Mucosa of rectum (tissue), 2 donors: ENCODE measurements at regions not wholly inside any gene's neighbourhood (a gene's known extent, or its start where the extent isn't known, plus 50 kb on each side); places are given as distances from the start of the nearest gene placed in this dataset.

Source experiments
- H3K27ac ChIP-seq, 2 donors: one replicate each; pipeline ENCODE4 v1.7.0; 2013; ENCODE audit warnings: inconsistent platforms in 2 of 2, low read depth in 2 of 2, low read length in 2 of 2
- H3K27me3 ChIP-seq, 2 donors: one replicate each; pipeline ENCODE4 v1.7.0; 2013; ENCODE audit warnings: low read length in 2 of 2; ENCODE audit not compliant: control insufficient read depth in 2 of 2, insufficient read depth in 2 of 2
- H3K36me3 ChIP-seq, 2 donors: one replicate each; pipeline ENCODE4 v1.7.0; 2013; ENCODE audit warnings: low read length in 2 of 2; ENCODE audit not compliant: control insufficient read depth in 2 of 2, insufficient read depth in 2 of 2
- H3K4me1 ChIP-seq, 2 donors: one replicate each; pipeline ENCODE4 v1.7.0; 2013; ENCODE audit warnings: low read length in 2 of 2, mild to moderate bottlenecking in 1 of 2; ENCODE audit not compliant: control insufficient read depth in 2 of 2, insufficient read depth in 2 of 2
- H3K4me3 ChIP-seq, 2 donors: one replicate each; pipeline ENCODE4 v1.7.0; 2013; ENCODE audit warnings: low read length in 2 of 2
- H3K9ac ChIP-seq, 2 donors: one replicate each; pipeline ENCODE4 v1.7.0; 2013; ENCODE audit warnings: low read length in 2 of 2, low read depth in 1 of 2, mild to moderate bottlenecking in 1 of 2
- H3K9me3 ChIP-seq, 2 donors: one replicate each; pipeline ENCODE4 v1.7.0; 2013; ENCODE audit warnings: low read length in 2 of 2; ENCODE audit not compliant: control insufficient read depth in 2 of 2
- donor health status: healthy.
- donor health status: Normal muscosa, but diverticular disease.

GRCh38 chr3:18752273-18752934 lies 327.3 kb upstream of the SATB1 start:
- Histone ChIP-seq H3K4me3 (no peak overlapping the region), H3K36me3 (no peaks in the 10 kb centered on the region), H3K27me3 (no peaks in the 10 kb centered on the region), H3K4me1 (peaks cover 3 to 9% of the 10 kb centered on the region in 2 donors), H3K9me3 (no peaks in the 10 kb centered on the region), H3K27ac (no peak overlapping the region), H3K9ac (no peak overlapping the region)

- no peak overlapping the region for H3K4me3 ChIP-seq
- H3K9ac ChIP-seq = no peak overlapping the region
- H3K9me3 ChIP-seq = no peaks in the 10 kb centered on the region
- peaks cover 0 to 2% of the 10 kb centered on the region in 2 donors for H3K4me1 ChIP-seq
- H3K27me3 ChIP-seq = no peaks in the 10 kb centered on the region
- no peaks in the 10 kb centered on the region for H3K36me3 ChIP-seq
- H3K27ac ChIP-seq = no peak overlapping the region
Measured at GRCh38 chr3:18751514-18751913, 326.4 kb upstream of the SATB1 start.

GRCh38 chr3:18747383-18747782 lies 322.2 kb upstream of the SATB1 start:
- no peaks in the 10 kb centered on the region for H3K9me3 ChIP-seq
- no peak overlapping the region for H3K4me3 ChIP-seq
- no peaks in the 10 kb centered on the region for H3K27me3 ChIP-seq
- no peaks in the 10 kb centered on the region for H3K36me3 ChIP-seq
- no peak overlapping the region for H3K27ac ChIP-seq
- H3K4me1 ChIP-seq = no peaks in the 10 kb centered on the region
- no peak overlapping the region for H3K9ac ChIP-seq

GRCh38 chr3:18745472-18745871 lies 320.3 kb upstream of the SATB1 start:
- Histone ChIP-seq H3K27me3 (no peaks in the 10 kb centered on the region), H3K9ac (no peak overlapping the region), H3K9me3 (no peaks in the 10 kb centered on the region), H3K4me3 (no peak overlapping the region), H3K27ac (no peak overlapping the region), H3K36me3 (no peaks in the 10 kb centered on the region), H3K4me1 (peaks cover 0 to under 1% of the 10 kb centered on the region in 2 donors)

- H3K4me3 ChIP-seq = no peak overlapping the region
- H3K27ac ChIP-seq = no peak overlapping the region
Measured at GRCh38 chr3:18744472-18744871, 319.3 kb upstream of the SATB1 start.

GRCh38 chr3:18743761-18744160 lies 318.6 kb upstream of the SATB1 start:
- Histone ChIP-seq H3K9ac (no peak overlapping the region), H3K27me3 (no peaks in the 10 kb centered on the region), H3K4me1 (peaks cover 0 to 3% of the 10 kb centered on the region in 2 donors), H3K36me3 (no peaks in the 10 kb centered on the region), H3K4me3 (no peak overlapping the region), H3K9me3 (no peaks in the 10 kb centered on the region), H3K27ac (no peak overlapping the region)

More at GRCh38 chr3:18744472-18744871, 319.3 kb upstream of the SATB1 start:
- H3K36me3 ChIP-seq = no peaks in the 10 kb centered on the region
- H3K9ac ChIP-seq = no peak overlapping the region
- peaks cover 0 to 3% of the 10 kb centered on the region in 2 donors for H3K4me1 ChIP-seq
- no peaks in the 10 kb centered on the region for H3K9me3 ChIP-seq
- no peaks in the 10 kb centered on the region for H3K27me3 ChIP-seq

GRCh38 chr3:18740631-18741583 lies 315.8 kb upstream of the SATB1 start:
- Histone ChIP-seq H3K9ac (no peak overlapping the region), H3K36me3 (no peaks in the 10 kb centered on the region), H3K9me3 (no peaks in the 10 kb centered on the region), H3K4me3 (no peak overlapping the region), H3K27me3 (no peaks in the 10 kb centered on the region), H3K4me1 (peaks cover 0 to 3% of the 10 kb centered on the region in 2 donors), H3K27ac (peak overlapping the region; percentile 22 to 58)

GRCh38 chr3:18739099-18739433 lies 313.9 kb upstream of the SATB1 start:
- Histone ChIP-seq H3K36me3 (no peaks in the 10 kb centered on the region), H3K4me1 (peaks cover 0 to 3% of the 10 kb centered on the region in 2 donors), H3K27me3 (no peaks in the 10 kb centered on the region), H3K9me3 (no peaks in the 10 kb centered on the region), H3K27ac (no peak overlapping the region), H3K9ac (no peak overlapping the region), H3K4me3 (no peak overlapping the region)

GRCh38 chr3:18738393-18739098 lies 313.4 kb upstream of the SATB1 start:
- no peak overlapping the region for H3K9ac ChIP-seq
- no peaks in the 10 kb centered on the region for H3K36me3 ChIP-seq
- H3K9me3 ChIP-seq = no peaks in the 10 kb centered on the region
- H3K27ac ChIP-seq = no peak overlapping the region
- no peaks in the 10 kb centered on the region for H3K27me3 ChIP-seq
- peaks cover 0 to 3% of the 10 kb centered on the region in 2 donors for H3K4me1 ChIP-seq
- H3K4me3 ChIP-seq = no peak overlapping the region

- H3K4me1 ChIP-seq = no peaks in the 10 kb centered on the region
- H3K9ac ChIP-seq = no peak overlapping the region
- no peaks in the 10 kb centered on the region for H3K27me3 ChIP-seq
- no peaks in the 10 kb centered on the region for H3K36me3 ChIP-seq
- no peak overlapping the region for H3K4me3 ChIP-seq
- H3K9me3 ChIP-seq = no peaks in the 10 kb centered on the region
- H3K27ac ChIP-seq = no peak overlapping the region
Measured at GRCh38 chr3:18735005-18735404, 309.9 kb upstream of the SATB1 start.
